WTC11 (cell line): ENCODE measurements at regions not wholly inside any gene's neighbourhood (a gene's known extent, or its start where the extent isn't known, plus 50 kb on each side); places are given as distances from the start of the nearest gene placed in this dataset.

Experiments used
- ATAC-seq: fragments of 200-7000 bp; cut with Tn5 transposase; 2 replicates; pipeline ENCODE4 v1.10.0; 2021; ENCODE audit warnings: mild to moderate bottlenecking, moderate library complexity
- CTCF ChIA-PET: fragments of 300-600 bp; sonication (Branson Sonifier 250); formaldehyde crosslinking; loops from one replicate; lab custom pipeline; 2021; ENCODE audit warnings: antibody characterized with exemption; lab: Charles Lee
- POLR2A ChIA-PET: fragments of 350-600 bp; sonication (Branson Sonifier 250); formaldehyde crosslinking; loops from one replicate; lab custom pipeline; 2021; ENCODE audit warnings: antibody characterized with exemption; lab: Charles Lee
- DNase-seq: peaks from one replicate; pipeline ENCODE4 v3.0.0; 2021; ENCODE audit warnings: low spot score
- H3K27ac Mint-ChIP-seq: 2 replicates; pipeline ENCODE4 v1.8.0; 2021; ENCODE audit warnings: mixed read lengths
- H3K27me3 Mint-ChIP-seq: 2 replicates; pipeline ENCODE4 v1.8.0; 2021; ENCODE audit warnings: low read depth, mild to moderate bottlenecking, moderate library complexity, mixed read lengths
- H3K36me3 Mint-ChIP-seq: 2 replicates; pipeline ENCODE4 v1.8.0; 2021; ENCODE audit warnings: mixed read lengths
- H3K4me1 Mint-ChIP-seq: 2 replicates; pipeline ENCODE4 v1.8.0; 2022; ENCODE audit warnings: mixed read lengths
- H3K4me3 Mint-ChIP-seq: 2 replicates; pipeline ENCODE4 v1.8.0; 2021; ENCODE audit warnings: mild to moderate bottlenecking, moderate library complexity, mixed read lengths
- H3K9me3 Mint-ChIP-seq: 2 replicates; pipeline ENCODE4 v1.8.0; 2021; ENCODE audit warnings: mixed read lengths
- ATF1 ChIP-seq: sonication (generic); formaldehyde crosslinking; IDR thresholded peaks from 2 replicates; pipeline ENCODE4 v1.8.1; 2023; ENCODE audit warnings: mild to moderate bottlenecking, moderate library complexity, missing genetic modification reagents
- CBFB ChIP-seq: sonication (generic); formaldehyde crosslinking; IDR thresholded peaks from 2 replicates; pipeline ENCODE4 v1.8.1; 2022; ENCODE audit warnings: mild to moderate bottlenecking, low read depth, missing genetic modification reagents
- CREM ChIP-seq: sonication (generic); formaldehyde crosslinking; IDR thresholded peaks from 2 replicates; pipeline ENCODE4 v1.8.1; 2022; ENCODE audit warnings: mild to moderate bottlenecking, missing genetic modification reagents, moderate library complexity
- ELF4 ChIP-seq: sonication (generic); formaldehyde crosslinking; IDR thresholded peaks from 2 replicates; pipeline ENCODE4 v1.8.1; 2022; ENCODE audit warnings: low read depth, mild to moderate bottlenecking, moderate library complexity, missing genetic modification reagents
- FOXP1 ChIP-seq: sonication (generic); formaldehyde crosslinking; IDR thresholded peaks from 2 replicates; pipeline ENCODE4 v1.8.0; 2022; ENCODE audit warnings: missing genetic modification reagents, mild to moderate bottlenecking, moderate library complexity, borderline replicate concordance
- JAZF1 ChIP-seq: fragments of 250-450 bp; sonication (Bioruptor Pico); IDR thresholded peaks from 2 replicates; pipeline ENCODE4 v1.9.0; 2021; ENCODE audit warnings: moderate library complexity, mild to moderate bottlenecking, inconsistent platforms
- MYBL2 ChIP-seq: sonication (generic); formaldehyde crosslinking; IDR thresholded peaks from 2 replicates; pipeline ENCODE4 v1.8.1; 2023; ENCODE audit warnings: mild to moderate bottlenecking, moderate library complexity, missing genetic modification reagents
- PRRX2 ChIP-seq: fragments of 250-450 bp; sonication (Bioruptor Pico); IDR thresholded peaks from 2 replicates; pipeline ENCODE4 v1.8.0; 2021; ENCODE audit warnings: mild to moderate bottlenecking
- SOX15 ChIP-seq: fragments of 250-450 bp; sonication (Bioruptor Pico); IDR thresholded peaks from 2 replicates; pipeline ENCODE4 v1.9.0; 2021; ENCODE audit warnings: mild to moderate bottlenecking
- TCF7 ChIP-seq: sonication (generic); formaldehyde crosslinking; IDR thresholded peaks from 2 replicates; pipeline ENCODE4 v1.8.0; 2022; ENCODE audit warnings: mild to moderate bottlenecking, low read depth, missing genetic modification reagents, moderate library complexity
- TEAD1 ChIP-seq: sonication (generic); formaldehyde crosslinking; IDR thresholded peaks from 2 replicates; pipeline ENCODE4 v1.8.0; 2022; ENCODE audit warnings: mild to moderate bottlenecking, missing genetic modification reagents
- ZNF232 ChIP-seq: sonication (generic); formaldehyde crosslinking; IDR thresholded peaks from 2 replicates; pipeline ENCODE4 v1.8.0; 2022; ENCODE audit warnings: mild to moderate bottlenecking, missing genetic modification reagents
- ZNF263 ChIP-seq: sonication (generic); formaldehyde crosslinking; IDR thresholded peaks from 2 replicates; pipeline ENCODE4 v1.8.1; 2022; ENCODE audit warnings: low read depth, mild to moderate bottlenecking, moderate library complexity, missing genetic modification reagents
- ZNF512 ChIP-seq: sonication (generic); formaldehyde crosslinking; IDR thresholded peaks from 2 replicates; pipeline ENCODE4 v1.8.1; 2022; ENCODE audit warnings: missing genetic modification reagents, borderline replicate concordance
- TF ChIP-seq, protein P1 (sequence below): sonication (generic); formaldehyde crosslinking; IDR thresholded peaks from 2 replicates; pipeline ENCODE4 v1.8.1; 2022; ENCODE audit warnings: mild to moderate bottlenecking, moderate library complexity, missing genetic modification reagents

DNA sequence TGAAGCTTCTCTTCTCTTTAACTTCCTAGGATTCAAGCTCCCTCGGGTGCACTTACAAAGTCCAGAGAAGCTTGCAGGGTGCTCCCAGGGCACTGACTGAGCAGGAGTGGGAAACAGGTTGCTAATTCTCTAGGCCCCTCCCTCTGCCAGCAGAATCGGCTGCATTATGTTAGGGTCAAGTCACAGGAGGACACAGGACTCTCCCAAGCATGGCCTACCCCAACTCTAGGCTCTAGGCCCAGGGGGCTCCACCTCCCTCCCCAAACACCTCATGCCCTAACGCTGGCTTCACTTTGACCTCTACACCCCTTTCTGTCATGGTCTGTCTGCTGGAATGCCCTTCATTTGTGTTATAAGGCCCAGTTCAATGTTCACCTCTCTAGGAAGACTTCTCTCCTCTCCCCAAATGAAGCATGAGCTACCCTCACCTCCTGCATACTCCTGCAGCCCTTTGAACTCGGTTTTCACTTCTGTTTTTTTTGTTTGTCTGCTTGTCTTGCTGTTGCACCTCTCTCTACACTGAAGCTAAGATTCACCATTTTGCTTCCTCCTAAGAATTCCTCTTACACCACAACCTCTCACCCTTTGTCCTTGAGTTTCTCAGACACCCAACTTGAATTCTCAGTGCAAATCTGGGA, 521.8 kb upstream of the ID2 start:
- H3K4me1 Mint-ChIP-seq: peaks cover 34% of the 10 kb centered on the region
- no peak overlapping the region for H3K4me3 Mint-ChIP-seq
- ATAC-seq: peak; percentile 37; the same call in 1 of the 2 replicates
- peaks cover 18% of the 10 kb centered on the region for H3K9me3 Mint-ChIP-seq
- H3K36me3 Mint-ChIP-seq: no peaks in the 10 kb centered on the region
- no peak for DNase-seq
- ChIA-PET POLR2A (no interaction called here), CTCF (no interaction called here)
- no peak for TF ChIP-seq ATF1 (CRISPR knock-in tag)
- TF ChIP-seq, protein P1, sequence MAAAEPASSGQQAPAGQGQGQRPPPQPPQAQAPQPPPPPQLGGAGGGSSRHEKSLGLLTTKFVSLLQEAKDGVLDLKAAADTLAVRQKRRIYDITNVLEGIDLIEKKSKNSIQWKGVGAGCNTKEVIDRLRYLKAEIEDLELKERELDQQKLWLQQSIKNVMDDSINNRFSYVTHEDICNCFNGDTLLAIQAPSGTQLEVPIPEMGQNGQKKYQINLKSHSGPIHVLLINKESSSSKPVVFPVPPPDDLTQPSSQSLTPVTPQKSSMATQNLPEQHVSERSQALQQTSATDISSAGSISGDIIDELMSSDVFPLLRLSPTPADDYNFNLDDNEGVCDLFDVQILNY (CRISPR knock-in tag): no peak
- H3K27ac Mint-ChIP-seq: no peak overlapping the region
- H3K27me3 Mint-ChIP-seq: no peaks in the 10 kb centered on the region

GRCh38 chr2:8160959-8161358, 520.9 kb upstream of the ID2 start:
- H3K4me3 Mint-ChIP-seq: no peak overlapping the region
- H3K9me3 Mint-ChIP-seq: peaks cover 18% of the 10 kb centered on the region
- peaks cover 41% of the 10 kb centered on the region for H3K4me1 Mint-ChIP-seq
- CTCF ChIA-PET: interaction anchor here (0.9 kb wide), 1 partner anchor 734 kb away, joined by 3 read pairs; no protein-coding TSS in a partner anchor
- H3K36me3 Mint-ChIP-seq: 0 out of 2 replicates have a peak, but pooled peaks cover 3% of the 10 kb centered on the region
- no peaks in the 10 kb centered on the region for H3K27me3 Mint-ChIP-seq
- TF ChIP-seq, protein P1 (CRISPR knock-in tag): no peak
- TF ChIP-seq MYBL2 (CRISPR knock-in tag) (no peak), FOXP1 (no peak), ZNF263 (CRISPR knock-in tag) (no peak)
- TF ChIP-seq, all 79 proteins: peak for 0
- no peak overlapping the region for H3K27ac Mint-ChIP-seq
- POLR2A ChIA-PET: no interaction called here
- ATAC-seq (no peak), DNase-seq (no peak)

- ATAC-seq (no peak), DNase-seq (no peak)
- peaks cover 42% of the 10 kb centered on the region for H3K4me1 Mint-ChIP-seq
- no peaks in the 10 kb centered on the region for H3K27me3 Mint-ChIP-seq
- TF ChIP-seq ZNF232 (no peak), JAZF1 (CRISPR knock-in tag) (no peak), ZNF512 (CRISPR knock-in tag) (no peak), SOX15 (CRISPR knock-in tag) (no peak), CREM (no peak)
- 0 out of 2 replicates have a peak, but pooled peaks cover 3% of the 10 kb centered on the region for H3K36me3 Mint-ChIP-seq
- H3K27ac Mint-ChIP-seq: no peak overlapping the region
- no peak overlapping the region for H3K4me3 Mint-ChIP-seq
- CTCF ChIA-PET: no interaction called here
- POLR2A ChIA-PET: no interaction called here
- peaks cover 10% of the 10 kb centered on the region for H3K9me3 Mint-ChIP-seq
Measured at GRCh38 chr2:8162552-8162951, 519.3 kb upstream of the ID2 start.

DNA sequence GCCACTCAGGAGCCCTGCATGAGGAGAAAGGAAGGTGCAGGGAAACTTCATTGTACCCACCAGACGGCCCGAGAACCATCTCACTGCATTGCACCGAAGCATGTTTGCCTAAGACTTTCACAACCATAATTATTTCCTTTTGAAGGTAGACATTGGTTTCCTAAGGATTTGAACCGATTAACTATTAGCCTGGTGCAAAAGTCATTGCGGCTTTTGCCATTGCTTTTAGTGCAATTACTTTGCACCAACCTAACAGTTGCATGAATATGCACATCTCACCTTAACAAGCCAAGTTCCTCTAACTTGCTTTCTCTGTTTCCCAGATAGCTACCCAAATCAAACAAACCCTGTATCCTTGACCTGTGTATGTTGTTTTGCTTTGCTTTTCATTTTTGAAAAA, 516.3 kb upstream of the ID2 start:
- CTCF ChIA-PET: interaction anchor here (1.2 kb wide), 1 partner anchor 32 kb away, joined by 3 read pairs; no protein-coding TSS in a partner anchor
- H3K4me1 Mint-ChIP-seq: peaks cover 23% of the 10 kb centered on the region
- no peak overlapping the region for H3K27ac Mint-ChIP-seq
- no peak overlapping the region for H3K4me3 Mint-ChIP-seq
- 0 out of 2 replicates have a peak, but pooled peaks cover 3% of the 10 kb centered on the region for H3K36me3 Mint-ChIP-seq
- no peak for DNase-seq
- H3K9me3 Mint-ChIP-seq: peaks cover 7% of the 10 kb centered on the region; the same call in 1 of the 2 replicates
- H3K27me3 Mint-ChIP-seq: no peaks in the 10 kb centered on the region; the same call in 1 of the 2 replicates
- no peak for ATAC-seq
- POLR2A ChIA-PET: no interaction called here
- TF ChIP-seq TEAD1 (no peak), PRRX2 (CRISPR knock-in tag) (no peak), ZNF263 (CRISPR knock-in tag) (no peak), ELF4 (no peak), SOX15 (CRISPR knock-in tag) (no peak), ZNF232 (no peak), CBFB (CRISPR knock-in tag) (no peak), TCF7 (CRISPR knock-in tag) (no peak)
